NCI-H2107 treated with DMSO at 0.1 percent for 48 hours (cell line): ENCODE measurements at regions not wholly inside any gene's neighbourhood (a gene's known extent, or its start where the extent isn't known, plus 50 kb on each side); places are given as distances from the start of the nearest gene placed in this dataset.

Source experiments
- DNase-seq: peaks from one replicate; lab custom pipeline; 2025; ENCODE audit not compliant: unreplicated experiment; lab: John Stamatoyannopoulos, UW

- DNase-seq: no peak
Observed at GRCh38 chr21:27024301-27024700, 57.4 kb upstream of the ADAMTS5 start.

GRCh38 chr21:27023186-27023585 lies 56.3 kb upstream of the ADAMTS5 start:
- no peak for DNase-seq

- no peak for DNase-seq
Observed at GRCh38 chr21:27021801-27022200, 54.9 kb upstream of the ADAMTS5 start.

GRCh38 chr21:27021046-27021445 lies 54.2 kb upstream of the ADAMTS5 start:
- DNase-seq: no peak

GRCh38 chr21:27017246-27017645 lies 50.4 kb upstream of the ADAMTS5 start:
- no peak for DNase-seq
